ENCODE measurements at regions not wholly inside any gene's neighbourhood (a gene's known extent, or its start where the extent isn't known, plus 50 kb on each side); places are given as distances from the start of the nearest gene placed in this dataset.

DNA sequence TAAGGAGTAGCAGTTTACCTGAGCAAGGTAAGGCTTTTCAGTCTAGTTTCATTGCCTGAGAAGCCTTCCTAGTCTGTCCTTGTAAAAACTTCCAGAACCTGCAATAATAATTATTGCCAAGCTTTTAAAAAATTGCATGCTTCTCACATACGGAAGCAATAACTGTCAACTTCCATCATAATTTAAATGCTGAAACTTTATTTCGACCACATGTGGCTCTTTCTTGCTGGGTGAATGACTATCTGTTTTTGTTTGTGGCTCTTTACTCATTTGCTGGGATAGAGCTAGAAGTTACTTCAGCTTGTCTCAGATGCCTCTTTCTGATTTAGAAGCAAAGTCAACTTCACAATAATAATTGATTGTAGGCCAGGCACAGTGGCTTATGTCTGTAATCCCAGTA lies 95.9 kb upstream of the COL21A1 start:
- DNase-seq: no peak

DNA sequence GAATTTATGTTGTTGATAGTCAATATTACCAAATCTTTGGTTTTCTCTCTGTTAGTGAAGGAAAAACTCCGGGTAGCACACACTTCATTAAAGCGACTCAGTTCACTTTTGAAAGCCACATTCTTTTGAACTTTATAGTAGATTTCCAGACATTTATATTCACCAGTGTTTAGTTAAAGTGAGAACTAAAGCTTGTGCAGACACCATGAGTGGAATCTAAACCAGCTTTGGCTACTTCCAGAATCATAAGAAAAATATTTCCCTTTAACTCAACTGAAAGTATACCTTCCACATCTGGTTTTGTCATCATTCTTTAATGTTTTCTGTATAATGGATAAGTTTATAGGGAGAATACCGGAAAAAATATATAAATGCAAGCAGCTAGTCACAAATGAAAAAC lies 92.1 kb upstream of the COL21A1 start:
- DNase-seq: no peak

DNA sequence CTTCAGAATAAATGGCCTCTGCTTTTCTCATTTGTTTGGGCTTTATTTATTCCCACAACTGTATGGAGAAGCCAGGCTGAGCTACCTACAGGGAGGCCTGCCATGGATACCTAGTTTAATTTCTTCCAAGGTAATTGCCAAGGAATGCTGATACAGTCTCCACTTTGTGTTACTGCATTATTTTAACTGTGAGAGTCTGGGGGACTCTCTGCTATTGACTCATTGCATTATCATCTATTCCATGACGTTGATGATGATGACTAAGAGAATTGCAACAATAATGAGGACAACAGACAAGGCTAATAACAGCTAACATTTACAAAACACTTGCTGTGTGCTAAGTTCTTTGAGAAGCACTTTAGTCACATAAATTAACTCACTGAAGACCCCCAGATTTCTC lies 88.3 kb upstream of the COL21A1 start:
- no peak for DNase-seq

DNA sequence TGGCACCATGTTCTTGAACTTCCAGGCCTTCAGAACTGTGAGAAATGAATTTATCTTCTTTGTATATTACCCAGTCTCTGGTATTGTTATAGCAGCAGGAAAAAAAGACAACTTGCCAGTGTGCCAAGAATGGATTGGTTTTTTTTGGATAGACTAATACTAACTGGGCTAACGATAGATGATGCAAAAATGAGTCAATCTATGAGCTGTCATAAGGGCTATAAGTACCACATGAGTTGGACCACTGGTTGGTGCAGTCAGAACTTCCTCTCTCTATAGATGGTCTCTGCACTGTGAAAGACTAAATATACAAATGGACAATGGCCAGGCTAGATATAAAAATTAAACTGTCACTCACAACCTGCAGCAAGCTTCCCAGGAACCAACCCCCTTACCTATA lies 87.6 kb upstream of the COL21A1 start:
- DNase-seq: no peak

DNA sequence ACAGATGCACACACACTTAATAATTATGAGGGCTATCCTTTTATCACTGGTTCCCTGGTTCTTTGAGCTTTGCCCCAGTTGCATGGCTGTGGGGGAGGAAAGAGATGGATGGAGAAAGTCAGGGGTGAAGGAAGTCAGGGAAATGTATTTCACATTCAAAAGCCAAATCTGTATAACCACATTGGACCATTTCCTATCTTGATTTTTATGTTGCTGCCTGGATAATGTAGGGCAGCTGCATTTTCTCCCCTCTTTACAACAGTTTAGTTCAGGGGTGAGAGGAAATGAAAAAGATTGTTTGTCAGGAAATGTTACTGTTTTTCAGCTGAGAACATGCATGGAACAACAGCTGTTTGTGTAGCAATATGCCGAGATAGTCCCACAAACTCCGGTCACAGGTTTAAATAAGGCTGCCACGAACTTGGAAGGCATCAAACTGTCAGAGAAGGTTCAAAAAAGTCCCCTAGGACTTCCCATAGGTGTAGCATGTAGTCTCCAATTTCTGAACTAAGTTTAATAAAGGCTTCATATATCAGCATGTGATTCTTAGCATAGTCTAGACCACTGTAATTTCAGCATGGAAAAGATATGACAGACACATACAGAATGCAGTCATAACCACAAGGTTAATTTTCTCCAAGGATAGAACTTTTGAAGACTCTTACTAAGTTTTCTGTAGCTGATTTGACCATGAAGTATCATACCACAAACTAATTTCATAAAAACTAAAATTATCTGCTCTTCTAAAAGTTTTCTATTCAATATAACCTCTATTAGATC lies 82.1 kb upstream of the COL21A1 start:
- DNase-seq: no peak

DNA sequence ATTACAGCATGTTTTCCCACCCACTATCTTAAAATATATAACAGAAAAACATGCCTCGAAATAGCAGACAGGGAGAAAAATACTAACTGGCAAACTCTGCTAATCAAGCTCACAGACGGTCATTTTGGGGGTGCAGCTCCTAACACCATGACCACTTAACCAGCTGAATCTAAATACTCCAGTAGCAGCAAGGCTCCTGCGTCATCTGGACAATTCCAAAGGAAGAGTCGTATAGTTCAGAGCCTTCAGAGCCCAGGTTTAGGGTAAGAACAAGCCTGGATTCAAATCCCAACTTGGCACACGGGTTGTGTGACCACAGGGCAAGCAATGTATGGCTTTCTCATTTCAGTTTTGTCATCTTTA lies 81.3 kb upstream of the COL21A1 start:
- no peak for DNase-seq

DNA sequence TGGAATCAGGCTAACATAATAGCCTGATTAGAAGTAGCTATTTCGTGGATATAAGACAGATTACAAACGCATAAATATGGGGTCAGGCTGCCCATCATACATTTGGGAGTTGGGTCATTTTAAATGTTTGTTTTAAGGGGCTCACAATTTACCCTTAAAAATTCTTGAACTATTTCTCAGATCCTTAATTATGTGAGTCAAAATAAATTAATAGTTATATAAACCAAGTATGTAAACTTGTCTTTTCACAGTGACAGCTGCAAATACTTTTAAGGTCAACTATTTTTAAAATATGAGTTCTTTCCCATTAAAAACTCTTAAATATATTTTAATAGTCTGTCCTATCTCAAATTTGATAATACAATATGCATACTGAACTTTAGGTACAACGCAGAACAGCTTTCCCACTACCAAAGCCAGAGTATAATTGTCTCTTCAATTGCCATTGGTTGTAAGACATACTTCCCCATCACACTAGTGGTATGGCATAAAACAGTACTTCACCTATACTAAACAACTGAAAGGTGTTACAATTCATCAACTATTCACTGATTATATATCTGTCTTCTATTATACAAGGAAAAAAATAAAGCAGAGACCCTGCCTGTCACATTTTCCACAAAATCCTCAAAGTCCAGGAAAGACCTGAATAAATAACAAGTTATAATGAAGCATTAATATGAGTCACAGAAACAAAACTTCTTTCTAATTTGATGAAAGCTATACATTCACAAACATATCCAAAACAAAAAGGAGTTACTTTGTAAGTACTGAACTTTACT lies 80.8 kb upstream of the COL21A1 start:
- no peak for DNase-seq

DNA sequence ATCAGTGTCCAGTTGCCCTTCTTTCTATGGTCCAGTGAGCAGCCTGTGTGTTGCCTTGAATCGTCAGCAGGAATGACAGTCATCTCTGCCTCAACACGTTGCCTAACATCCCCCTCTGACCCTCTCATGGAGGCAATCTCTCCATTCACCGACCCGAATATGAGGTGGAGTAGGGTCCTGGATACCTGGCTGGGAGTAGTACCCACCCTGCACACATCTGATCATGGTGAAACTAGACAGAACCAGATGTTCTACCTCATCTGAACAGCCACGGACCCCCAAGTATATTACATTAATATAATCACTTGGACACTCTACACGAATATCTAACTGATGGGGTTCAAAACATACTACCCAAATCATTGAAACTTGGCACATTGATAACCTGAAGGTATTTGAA lies 77.0 kb upstream of the COL21A1 start:
- no peak for DNase-seq

DNA sequence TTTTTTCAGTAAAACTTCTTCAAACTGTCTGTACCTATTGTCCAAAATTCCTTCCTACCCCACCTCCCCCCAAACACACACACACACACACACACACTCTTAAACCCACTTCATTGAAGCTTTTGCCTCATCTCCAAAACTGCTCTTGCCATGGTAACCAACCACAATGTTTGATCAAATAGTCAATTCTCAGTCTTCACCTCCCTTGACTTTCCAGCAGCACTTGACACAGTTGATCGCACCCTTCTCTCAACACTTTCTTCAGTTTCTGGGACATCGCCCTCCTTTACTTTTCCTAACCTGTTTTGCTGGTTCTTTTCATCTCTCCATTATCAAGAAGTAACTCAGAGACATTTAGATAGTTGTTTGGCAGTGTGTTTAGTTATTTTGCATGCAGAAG lies 71.5 kb upstream of the COL21A1 start:
- no peak for DNase-seq

DNA sequence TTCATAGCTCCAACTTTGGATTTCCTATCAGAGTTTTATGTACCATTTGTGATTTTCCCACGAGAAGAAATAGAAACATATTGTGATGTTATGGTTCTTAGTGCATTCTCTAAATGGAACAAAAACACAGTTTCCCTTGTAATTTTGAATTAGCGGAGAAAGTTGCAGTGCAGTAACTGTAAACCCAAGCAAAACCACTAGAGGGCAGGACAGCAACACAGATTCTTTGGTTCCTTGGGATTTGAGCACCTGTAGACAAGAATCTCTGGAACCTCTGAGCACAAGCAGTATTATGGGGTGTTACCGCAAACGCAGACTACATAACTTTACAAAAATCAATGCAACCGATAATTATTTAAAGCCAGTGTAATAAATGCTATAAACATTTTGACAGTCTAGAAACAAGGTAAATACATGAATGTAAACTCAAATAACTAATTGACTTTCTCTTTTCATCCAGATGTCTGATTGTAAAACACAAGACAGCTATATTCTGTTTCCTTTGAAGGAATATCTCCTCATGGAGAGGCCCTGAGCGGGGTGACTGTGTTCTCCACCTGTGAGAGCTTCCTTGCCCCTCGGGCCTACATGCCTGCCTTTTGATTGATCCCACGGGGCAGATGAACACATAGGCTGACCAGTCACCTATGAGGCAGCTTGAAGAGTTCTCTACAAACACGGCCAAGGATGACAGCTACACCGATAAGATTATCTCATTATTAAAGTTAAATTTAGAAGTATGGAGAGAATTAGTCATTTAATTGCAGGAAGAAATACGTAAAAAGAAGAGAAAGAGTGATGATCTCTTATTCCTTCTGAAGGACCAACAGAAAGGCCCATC lies 67.5 kb upstream of the COL21A1 start:
- DNase-seq: no peak

DNA sequence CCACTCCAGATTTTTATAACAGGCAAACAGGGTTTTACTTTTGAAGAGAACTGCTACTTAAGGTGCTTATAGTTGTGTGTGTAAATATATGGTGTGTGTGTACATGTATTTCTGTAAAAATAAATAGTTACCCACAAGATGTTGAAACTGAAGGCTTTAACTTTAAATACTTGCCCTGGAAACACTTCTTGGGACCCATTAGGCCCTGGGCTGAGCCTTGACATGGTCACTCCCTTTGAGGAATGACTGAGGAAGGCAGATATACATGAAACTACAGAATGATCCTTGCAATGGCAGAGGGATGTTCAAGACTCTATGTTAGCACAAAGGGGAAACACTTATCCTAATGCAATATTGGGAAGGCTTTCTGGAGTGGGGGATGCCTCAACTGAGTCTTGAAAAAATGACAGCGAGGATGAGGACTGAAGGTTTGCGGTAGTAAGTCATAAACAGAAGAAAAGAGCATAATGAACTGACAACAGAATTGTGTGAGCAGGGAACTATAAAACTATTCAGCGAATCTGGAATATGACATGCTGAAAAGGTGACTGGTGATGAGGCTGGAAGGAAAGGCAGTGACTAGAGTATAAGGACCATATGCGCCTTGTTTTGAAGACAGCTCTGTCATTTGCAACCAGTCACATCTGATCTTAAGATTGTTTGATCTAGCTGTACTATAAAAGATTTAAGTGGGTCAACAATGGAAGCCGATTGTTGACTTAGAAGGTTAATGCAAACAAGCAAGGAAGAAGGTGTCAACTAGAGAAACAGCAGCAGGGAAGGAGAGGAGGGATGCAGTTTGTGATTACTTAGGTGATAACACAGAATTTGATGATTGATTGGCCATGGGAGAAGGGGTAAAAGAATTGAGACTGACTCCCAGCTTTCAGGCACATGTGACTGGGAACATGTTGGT lies 64.4 kb upstream of the COL21A1 start:
- no peak for DNase-seq

DNA sequence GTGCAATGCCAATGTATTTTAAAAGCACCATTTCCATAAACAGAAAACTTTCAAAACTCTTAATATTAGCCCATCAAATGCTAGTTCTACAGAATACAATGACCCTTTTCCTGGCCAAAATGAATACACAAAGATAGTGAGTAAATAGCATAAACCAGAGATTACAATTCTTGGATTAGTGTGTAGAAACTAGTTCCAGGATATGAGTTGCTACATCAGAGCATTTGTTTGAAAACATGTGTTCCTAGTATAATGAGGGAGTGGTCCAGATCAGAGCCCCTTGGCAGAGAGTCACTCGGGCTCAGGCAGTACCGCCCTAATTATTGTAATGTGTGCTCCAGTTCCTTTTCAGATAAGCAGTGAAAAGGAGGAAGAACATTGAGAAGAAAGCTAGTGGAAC lies 63.7 kb upstream of the COL21A1 start:
- DNase-seq: no peak

DNA sequence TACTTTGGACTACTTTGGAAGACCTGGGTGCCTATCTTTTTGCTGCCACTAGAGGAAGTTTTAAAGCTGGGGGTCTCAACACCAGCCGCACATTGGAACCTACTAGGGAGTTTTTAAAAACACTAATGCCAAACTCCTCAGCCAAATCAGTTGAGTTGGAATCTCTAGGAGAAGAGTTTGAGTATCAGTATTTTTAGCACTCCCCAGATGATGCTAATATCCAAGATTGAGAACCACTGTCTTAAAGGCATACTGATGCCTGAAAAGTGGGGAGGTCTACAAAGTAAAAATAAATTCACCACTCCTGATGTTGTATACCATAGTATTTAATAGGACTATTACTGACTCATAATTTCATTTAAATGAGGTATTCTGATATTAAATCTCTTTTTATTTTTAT lies 62.9 kb upstream of the COL21A1 start:
- DNase-seq: no peak

DNA sequence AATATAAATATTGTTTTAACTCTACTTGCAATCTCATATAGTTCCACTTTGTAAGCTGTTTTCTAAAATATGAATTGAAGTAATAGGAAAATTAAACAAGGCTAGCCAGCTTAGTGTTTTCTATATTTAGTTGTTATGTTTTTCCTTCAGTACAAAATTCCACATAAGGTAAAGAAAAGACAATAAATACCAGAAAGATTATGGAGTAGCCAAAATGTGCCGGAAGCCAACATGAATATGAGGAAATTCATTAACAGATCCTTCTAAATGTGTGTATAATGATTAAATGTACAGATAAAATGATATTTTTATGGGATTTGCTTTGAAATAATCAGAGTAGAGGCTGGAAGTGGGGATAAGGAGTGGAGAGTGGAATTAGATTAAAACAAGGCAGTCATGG lies 52.5 kb upstream of the COL21A1 start:
- no peak for DNase-seq

DNA sequence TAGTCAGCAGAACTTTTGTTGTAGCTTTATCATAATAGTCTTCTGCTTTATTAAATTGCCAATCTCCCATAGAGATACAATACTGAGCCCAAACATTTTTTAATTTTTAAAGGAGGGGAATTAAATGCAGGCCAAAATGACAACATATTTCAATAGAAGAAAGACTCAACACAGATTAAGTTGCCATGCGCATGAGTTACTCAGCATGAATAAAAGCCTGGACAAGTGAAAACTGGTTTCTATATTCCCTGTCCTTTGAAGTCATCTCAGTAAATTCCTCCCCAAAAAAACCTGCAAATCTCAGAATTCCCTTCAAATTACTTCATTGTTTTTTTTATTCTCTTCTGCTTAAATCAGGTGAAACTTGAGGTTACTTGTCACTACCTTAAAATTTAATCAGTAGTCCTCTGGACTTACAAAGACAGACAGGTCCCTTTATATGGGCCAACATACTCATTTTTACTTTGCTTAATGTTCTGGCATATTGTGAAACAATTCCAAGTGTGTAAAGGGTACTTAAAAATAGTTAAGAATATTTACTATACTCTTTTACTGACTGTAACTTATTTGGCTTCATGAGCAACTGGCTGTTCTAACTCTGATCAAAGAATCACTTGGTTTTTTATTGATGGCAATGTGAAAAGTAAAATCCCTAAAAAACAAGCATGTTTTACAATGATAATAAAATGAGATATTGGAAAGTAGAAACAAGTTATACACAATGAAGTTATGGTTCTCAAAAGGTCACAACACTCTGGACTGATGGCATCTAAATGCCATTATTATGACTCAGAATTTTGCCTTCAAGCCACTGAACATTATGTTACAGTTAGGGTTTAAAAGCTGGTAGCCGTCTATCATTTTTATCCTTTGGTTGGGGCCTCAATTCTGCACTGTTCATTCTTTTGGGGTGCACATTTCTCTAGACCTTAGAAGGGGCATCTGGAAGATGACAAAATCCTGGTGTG lies 49.9 kb upstream of the COL21A1 start:
- DNase-seq: no peak
